HCT116 (cell line): ENCODE measurements at regions not wholly inside any gene's neighbourhood (a gene's known extent, or its start where the extent isn't known, plus 50 kb on each side); places are given as distances from the start of the nearest gene placed in this dataset.

Experiments used
- ATAC-seq: fragments of 200-7000 bp; cut with Tn5 transposase; 2 replicates; pipeline ENCODE4 v1.9.1; 2020; ENCODE audit warnings: mild to moderate bottlenecking, moderate library complexity
- BruUV-seq: library from RNA; stranded (reverse); fragments of 400-500 nt; replicated peaks from 2 replicates; lab custom pipeline; 2021; lab: Mats Ljungman, UMichigan
- CTCF ChIA-PET: fragments of 300-600 bp; sonication (Branson Sonifier 250); formaldehyde crosslinking; loops from one replicate; lab custom pipeline; 2021; ENCODE audit warnings: antibody characterized with exemption; lab: Charles Lee
- POLR2A ChIA-PET: fragments of 300-600, 350-600 bp; sonication (Branson Sonifier 250); formaldehyde crosslinking; loops from one replicate; lab custom pipeline; 2021; ENCODE audit warnings: antibody characterized with exemption; lab: Charles Lee
- RAD21 ChIA-PET, 2 experiments: fragments of 300-600 bp; sonication (Branson Sonifier 250); formaldehyde crosslinking; loops; one replicate each; lab custom pipeline; 2023; ENCODE audit warnings: low total read pairs in 2 of 2; ENCODE audit not compliant: uncharacterized antibody in 2 of 2, unreplicated experiment in 2 of 2, low non-redundant PET in 1 of 2; lab: Charles Lee
- DNase-seq: peaks from one replicate; pipeline ENCODE4 v3.0.0-alpha.2; 2010; ENCODE audit warnings: low read depth, low spot score
- H2AFZ ChIP-seq: fragments of 200-600 bp; shearing (Covaris generic), sonication (generic); 2 replicates; pipeline ENCODE4 v1.6.1; 2017; ENCODE audit warnings: low read depth, mixed run types, mixed read lengths, antibody characterized with exemption, low read length; ENCODE audit not compliant: poor library complexity, severe bottlenecking
- H3K27ac ChIP-seq: 2 replicates; pipeline ENCODE4 v1.5.1; 2012; ENCODE audit warnings: low read depth, low read length
- H3K27me3 ChIP-seq: fragments of 200-600 bp; sonication (generic); 2 replicates; pipeline ENCODE4 v1.6.1; 2016; ENCODE audit warnings: mixed run types, low read length, mixed read lengths; ENCODE audit not compliant: insufficient read depth
- H3K36me3 ChIP-seq, 2 experiments: fragments of 200-500 bp in 1 of 2; fragments of 200-600 bp in 1 of 2; sonication (Bioruptor generic) in 1 of 2; sonication (generic) in 1 of 2; 2 replicates each; pipeline versions ENCODE4 v1.5.1 to v1.6.1; 2014 to 2016; ENCODE audit warnings: low read length in 2 of 2, inconsistent platforms in 1 of 2, mixed read lengths in 1 of 2, mixed run types in 1 of 2; ENCODE audit not compliant: insufficient read depth in 2 of 2, control insufficient read depth in 1 of 2
- H3K4me1 ChIP-seq, 2 experiments: fragments of 200-600 bp in 1 of 2; sonication (generic) in 1 of 2; 2 replicates each; pipeline versions ENCODE4 v1.5.1 to v1.6.1; 2012 to 2017; ENCODE audit warnings: low read length in 2 of 2, inconsistent platforms in 1 of 2, mild to moderate bottlenecking in 1 of 2, mixed read lengths in 1 of 2, mixed run types in 1 of 2, moderate library complexity in 1 of 2; ENCODE audit not compliant: insufficient read depth in 2 of 2, control insufficient read depth in 1 of 2
- H3K4me2 ChIP-seq: fragments of 200-600 bp; sonication (generic); 2 replicates; pipeline ENCODE4 v1.6.1; 2017; ENCODE audit warnings: mixed run types, low read length, mixed read lengths
- H3K4me3 ChIP-seq, 2 experiments: fragments of 200-600 bp in 1 of 2; sonication (generic) in 1 of 2; replicated peaks in 1 of 2; 2 replicates each; pipeline ENCODE4 v1.5.1; 2011 to 2016; ENCODE audit warnings: low read length in 2 of 2, control low read depth in 1 of 2, low read depth in 1 of 2, mild to moderate bottlenecking in 1 of 2, mixed read lengths in 1 of 2, mixed run types in 1 of 2
- H3K79me2 ChIP-seq: fragments of 200-600 bp; sonication (generic); 2 replicates; pipeline ENCODE4 v1.6.1; 2017; ENCODE audit warnings: mild to moderate bottlenecking, mixed run types, low read length, moderate library complexity, mixed read lengths; ENCODE audit not compliant: insufficient read depth
- H3K9ac ChIP-seq: fragments of 200-600 bp; sonication (generic); 2 replicates; pipeline ENCODE4 v1.6.1; 2016; ENCODE audit warnings: low read length, mixed read lengths
- H3K9me2 ChIP-seq: fragments of 200-600 bp; sonication (generic), shearing (Covaris generic); 2 replicates; pipeline ENCODE4 v1.6.1; 2017; ENCODE audit warnings: mixed run types, mild to moderate bottlenecking, moderate library complexity; ENCODE audit not compliant: insufficient read depth
- H3K9me3 ChIP-seq, 2 experiments: fragments of 200-500 bp in 1 of 2; fragments of 200-600 bp in 1 of 2; sonication (Bioruptor generic) in 1 of 2; sonication (generic) in 1 of 2; 2 replicates each; pipeline ENCODE4 v1.6.1; 2014 to 2017; ENCODE audit warnings: low read length in 2 of 2, mixed read lengths in 2 of 2, inconsistent platforms in 1 of 2, low read depth in 1 of 2, mild to moderate bottlenecking in 1 of 2, mixed run types in 1 of 2, moderate library complexity in 1 of 2; ENCODE audit not compliant: control insufficient read depth in 1 of 2, insufficient read depth in 1 of 2
- H4K20me1 ChIP-seq: fragments of 200-600 bp; sonication (generic), shearing (Covaris generic); 2 replicates; pipeline ENCODE4 v1.6.1; 2017; ENCODE audit warnings: mixed run types, mild to moderate bottlenecking, moderate library complexity; ENCODE audit not compliant: insufficient read depth
- ATF3 ChIP-seq: IDR thresholded peaks from 2 replicates; pipeline ENCODE4 v1.6.1; 2012
- CBX3 ChIP-seq: IDR thresholded peaks from 2 replicates; pipeline ENCODE4 v1.6.1; 2012; ENCODE audit warnings: low read depth
- CEBPB ChIP-seq: IDR thresholded peaks from 2 replicates; pipeline ENCODE4 v1.6.1; 2012; ENCODE audit warnings: low read depth
- EGR1 ChIP-seq: IDR thresholded peaks from 2 replicates; pipeline ENCODE4 v1.6.1; 2012; ENCODE audit warnings: low read depth
- ELF1 ChIP-seq: IDR thresholded peaks from 2 replicates; pipeline ENCODE4 v1.6.1; 2012; ENCODE audit warnings: low read depth, borderline replicate concordance
- EZH2 ChIP-seq: fragments of 200-600 bp; sonication (generic); IDR thresholded peaks from 2 replicates; pipeline ENCODE4 v1.6.1; 2017; ENCODE audit warnings: antibody characterized with exemption, mixed run types
- MAX ChIP-seq: IDR thresholded peaks from 2 replicates; pipeline ENCODE4 v1.6.1; 2012
- POLR2AphosphoS5 ChIP-seq: IDR thresholded peaks from 2 replicates; pipeline ENCODE4 v1.6.1; 2011; ENCODE audit warnings: mild to moderate bottlenecking, low read depth, low read length, moderate library complexity
- SIN3A ChIP-seq: IDR thresholded peaks from 2 replicates; pipeline ENCODE4 v1.6.1; 2012; ENCODE audit warnings: low read depth
- SP1 ChIP-seq: IDR thresholded peaks from 2 replicates; pipeline ENCODE4 v1.6.1; 2012; ENCODE audit warnings: low read depth
- YY1 ChIP-seq: IDR thresholded peaks from 2 replicates; pipeline ENCODE4 v1.6.1; 2011; ENCODE audit warnings: low read length, low read depth, moderate library complexity, mild to moderate bottlenecking; ENCODE audit not compliant: insufficient replicate concordance; ENCODE audit errors: extremely low read depth
- ZFX ChIP-seq: fragments of 450-650 bp; IDR thresholded peaks from 2 replicates; pipeline ENCODE4 v1.6.1; 2017
- intact Hi-C: fragments of 100-400 bp; cut with micrococcal nuclease; formaldehyde crosslinking; loops from 2 replicates; pipeline ENCODE4 v1.10.0; 2022
- TF ChIP-seq, protein P1 (sequence below): IDR thresholded peaks from 2 replicates; pipeline ENCODE4 v1.6.1; 2012; ENCODE audit warnings: low read depth
- TF ChIP-seq, protein P2 (sequence below), 3 experiments: fragments of 200-600 bp in 1 of 3; sonication (generic) in 1 of 3; IDR thresholded peaks in 2 of 3; conservative IDR thresholded peaks in 1 of 3; 2 replicates each; pipeline ENCODE4 v1.5.1; 2012 to 2017; ENCODE audit warnings: low read depth in 2 of 3, low read length in 2 of 3, antibody characterized with exemption in 1 of 3, borderline replicate concordance in 1 of 3, control low read depth in 1 of 3, mild to moderate bottlenecking in 1 of 3, mixed read lengths in 1 of 3, mixed run types in 1 of 3, moderate library complexity in 1 of 3; ENCODE audit not compliant: insufficient read depth in 1 of 3

- Histone ChIP-seq H3K9me2 (no peaks in the 10 kb centered on the region), H3K4me3 (no peak overlapping the region), H3K9ac (no peak overlapping the region), H3K4me2 (no peak overlapping the region), H3K27me3 (no peaks in the 10 kb centered on the region), H3K79me2 (no peaks in the 10 kb centered on the region), H3K27ac (no peak overlapping the region), H2AFZ (no peak overlapping the region), H4K20me1 (no peaks in the 10 kb centered on the region), H3K36me3 (no peaks in the 10 kb centered on the region), H3K9me3 (no peaks in the 10 kb centered on the region), H3K4me1 (no peaks in the 10 kb centered on the region)
- no TSS peak for BruUV-seq
- CTCF ChIA-PET = no interaction called here
- no peak for TF ChIP-seq CBX3
- TF ChIP-seq SP1 = no peak
- TF ChIP-seq CEBPB = no peak
- no peak for TF ChIP-seq MAX
- TF ChIP-seq, protein P1, sequence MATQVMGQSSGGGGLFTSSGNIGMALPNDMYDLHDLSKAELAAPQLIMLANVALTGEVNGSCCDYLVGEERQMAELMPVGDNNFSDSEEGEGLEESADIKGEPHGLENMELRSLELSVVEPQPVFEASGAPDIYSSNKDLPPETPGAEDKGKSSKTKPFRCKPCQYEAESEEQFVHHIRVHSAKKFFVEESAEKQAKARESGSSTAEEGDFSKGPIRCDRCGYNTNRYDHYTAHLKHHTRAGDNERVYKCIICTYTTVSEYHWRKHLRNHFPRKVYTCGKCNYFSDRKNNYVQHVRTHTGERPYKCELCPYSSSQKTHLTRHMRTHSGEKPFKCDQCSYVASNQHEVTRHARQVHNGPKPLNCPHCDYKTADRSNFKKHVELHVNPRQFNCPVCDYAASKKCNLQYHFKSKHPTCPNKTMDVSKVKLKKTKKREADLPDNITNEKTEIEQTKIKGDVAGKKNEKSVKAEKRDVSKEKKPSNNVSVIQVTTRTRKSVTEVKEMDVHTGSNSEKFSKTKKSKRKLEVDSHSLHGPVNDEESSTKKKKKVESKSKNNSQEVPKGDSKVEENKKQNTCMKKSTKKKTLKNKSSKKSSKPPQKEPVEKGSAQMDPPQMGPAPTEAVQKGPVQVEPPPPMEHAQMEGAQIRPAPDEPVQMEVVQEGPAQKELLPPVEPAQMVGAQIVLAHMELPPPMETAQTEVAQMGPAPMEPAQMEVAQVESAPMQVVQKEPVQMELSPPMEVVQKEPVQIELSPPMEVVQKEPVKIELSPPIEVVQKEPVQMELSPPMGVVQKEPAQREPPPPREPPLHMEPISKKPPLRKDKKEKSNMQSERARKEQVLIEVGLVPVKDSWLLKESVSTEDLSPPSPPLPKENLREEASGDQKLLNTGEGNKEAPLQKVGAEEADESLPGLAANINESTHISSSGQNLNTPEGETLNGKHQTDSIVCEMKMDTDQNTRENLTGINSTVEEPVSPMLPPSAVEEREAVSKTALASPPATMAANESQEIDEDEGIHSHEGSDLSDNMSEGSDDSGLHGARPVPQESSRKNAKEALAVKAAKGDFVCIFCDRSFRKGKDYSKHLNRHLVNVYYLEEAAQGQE = no peak
- TF ChIP-seq EGR1 = no peak
- TF ChIP-seq ELF1 = no peak
- TF ChIP-seq ZFX = no peak
- no peak for TF ChIP-seq ATF3
- no peak for TF ChIP-seq YY1
- no peak for TF ChIP-seq SIN3A
- no peak for TF ChIP-seq POLR2AphosphoS5
- TF ChIP-seq, protein P2, sequence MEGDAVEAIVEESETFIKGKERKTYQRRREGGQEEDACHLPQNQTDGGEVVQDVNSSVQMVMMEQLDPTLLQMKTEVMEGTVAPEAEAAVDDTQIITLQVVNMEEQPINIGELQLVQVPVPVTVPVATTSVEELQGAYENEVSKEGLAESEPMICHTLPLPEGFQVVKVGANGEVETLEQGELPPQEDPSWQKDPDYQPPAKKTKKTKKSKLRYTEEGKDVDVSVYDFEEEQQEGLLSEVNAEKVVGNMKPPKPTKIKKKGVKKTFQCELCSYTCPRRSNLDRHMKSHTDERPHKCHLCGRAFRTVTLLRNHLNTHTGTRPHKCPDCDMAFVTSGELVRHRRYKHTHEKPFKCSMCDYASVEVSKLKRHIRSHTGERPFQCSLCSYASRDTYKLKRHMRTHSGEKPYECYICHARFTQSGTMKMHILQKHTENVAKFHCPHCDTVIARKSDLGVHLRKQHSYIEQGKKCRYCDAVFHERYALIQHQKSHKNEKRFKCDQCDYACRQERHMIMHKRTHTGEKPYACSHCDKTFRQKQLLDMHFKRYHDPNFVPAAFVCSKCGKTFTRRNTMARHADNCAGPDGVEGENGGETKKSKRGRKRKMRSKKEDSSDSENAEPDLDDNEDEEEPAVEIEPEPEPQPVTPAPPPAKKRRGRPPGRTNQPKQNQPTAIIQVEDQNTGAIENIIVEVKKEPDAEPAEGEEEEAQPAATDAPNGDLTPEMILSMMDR (IDR thresholded peaks at IDR 0.05 in 2 of 3, conservative IDR thresholded peaks at IDR 0.05 in 1 of 3; ENCODE audit: borderline replicate concordance in 1 of 3, insufficient read depth in 1 of 3, low read depth in 2 of 3, low read length in 2 of 3) = no peak
- TF ChIP-seq EZH2 = no peak
- intact Hi-C loops = no loop called here
- ATAC-seq (no peak), DNase-seq (no peak)
- POLR2A ChIA-PET = no interaction called here
- RAD21 ChIA-PET = no interaction called here
Observed at GRCh38 chr4:123246085-123246484, 150.5 kb upstream of the SPRY1 start.
